Transverse colon (tissue), 4 donors: ENCODE measurements at regions not wholly inside any gene's neighbourhood (a gene's known extent, or its start where the extent isn't known, plus 50 kb on each side); places are given as distances from the start of the nearest gene placed in this dataset.

Experiments used
- DNase-seq: peaks from one replicate; pipeline ENCODE4 v3.0.0-alpha.2; 2019
- H3K27ac ChIP-seq, 4 donors: fragments of 200-600 bp; sonication (generic); 2 replicates each; pipeline ENCODE4 v1.5.1; 2016 to 2018; ENCODE audit warnings: inconsistent platforms in 4 of 4
- H3K27me3 ChIP-seq: fragments of 200-600 bp; sonication (generic); 2 replicates; pipeline ENCODE4 v1.5.1; 2017; ENCODE audit warnings: inconsistent platforms
- H3K36me3 ChIP-seq, 4 donors: fragments of 200-600 bp; sonication (generic); 2 replicates each; pipeline ENCODE4 v1.5.1; 2017 to 2019; ENCODE audit warnings: inconsistent platforms in 4 of 4
- H3K4me1 ChIP-seq, 4 donors: fragments of 200-600 bp; sonication (generic); 2 replicates each; pipeline ENCODE4 v1.5.1; 2017 to 2020; ENCODE audit warnings: inconsistent platforms in 4 of 4
- H3K4me3 ChIP-seq, 4 donors: fragments of 200-600 bp; sonication (generic); 1 replicate in 1 of 4; 2 replicates in 3 of 4; pipeline versions ENCODE4 v1.5.1 to v1.6.1; 2017 to 2019; ENCODE audit warnings: inconsistent platforms in 4 of 4
- H3K9me3 ChIP-seq, 2 donors: fragments of 200-600 bp; sonication (generic); 2 replicates each; pipeline ENCODE4 v1.5.1; 2017 to 2019; ENCODE audit warnings: inconsistent platforms in 2 of 2
- EP300 ChIP-seq: sonication (generic); formaldehyde crosslinking; IDR thresholded peaks from one replicate; pipeline ENCODE4 v1.6.1; 2017; ENCODE audit warnings: antibody characterized with exemption, low read depth
- POLR2A ChIP-seq: fragments of 450-650 bp; IDR thresholded peaks from one replicate; pipeline ENCODE4 v1.6.1; 2016; ENCODE audit warnings: antibody characterized with exemption, mild to moderate bottlenecking, moderate library complexity
- POLR2AphosphoS5 ChIP-seq, 3 donors: sonication (generic); formaldehyde crosslinking; IDR thresholded peaks; one replicate each; pipeline ENCODE4 v1.6.1; 2016; ENCODE audit warnings: antibody characterized with exemption in 3 of 3
- WGBS, 2 donors: methylation state at CpG; one replicate each; pipeline ENCODE4 v1.1.5; 2018; ENCODE audit warnings: low coverage in 1 of 2; 5-methylcytosine and 5-hydroxymethylcytosine counted together
- in situ Hi-C, 4 donors: fragments of 200-750 bp; cut with MboI; loops; one replicate each; pipeline versions ENCODE4 v1.15.0 to v1.15.1; 2017; ENCODE audit warnings: low sequenced_read_pairs in 3 of 4, low pct_ligation_motif_present in 1 of 4, low pct_unique_long_range_greater_than_20kb in 1 of 4
- intact Hi-C: fragments of 100-400 bp; cut with DNase I; formaldehyde crosslinking; loops from one replicate; pipeline ENCODE4 v1.15.1; 2023; ENCODE audit warnings: low total_unique reads
- TF ChIP-seq, protein P1 (sequence below), 5 experiments: fragments of 200-600 bp in 3 of 5; fragments of 450-650 bp in 2 of 5; sonication (generic) in 3 of 5; IDR thresholded peaks; 1 replicate in 2 of 5; 2 replicates in 3 of 5; pipeline ENCODE4 v1.5.1; 2016 to 2017; ENCODE audit warnings: antibody characterized with exemption in 5 of 5, inconsistent platforms in 3 of 5, mild to moderate bottlenecking in 2 of 5, moderate library complexity in 1 of 5

- in situ Hi-C loops = no loop called here
- TF ChIP-seq POLR2AphosphoS5 (IDR thresholded peaks at IDR 0.05) (no peak), POLR2A (no peak), EP300 (no peak)
- TF ChIP-seq, protein P1, sequence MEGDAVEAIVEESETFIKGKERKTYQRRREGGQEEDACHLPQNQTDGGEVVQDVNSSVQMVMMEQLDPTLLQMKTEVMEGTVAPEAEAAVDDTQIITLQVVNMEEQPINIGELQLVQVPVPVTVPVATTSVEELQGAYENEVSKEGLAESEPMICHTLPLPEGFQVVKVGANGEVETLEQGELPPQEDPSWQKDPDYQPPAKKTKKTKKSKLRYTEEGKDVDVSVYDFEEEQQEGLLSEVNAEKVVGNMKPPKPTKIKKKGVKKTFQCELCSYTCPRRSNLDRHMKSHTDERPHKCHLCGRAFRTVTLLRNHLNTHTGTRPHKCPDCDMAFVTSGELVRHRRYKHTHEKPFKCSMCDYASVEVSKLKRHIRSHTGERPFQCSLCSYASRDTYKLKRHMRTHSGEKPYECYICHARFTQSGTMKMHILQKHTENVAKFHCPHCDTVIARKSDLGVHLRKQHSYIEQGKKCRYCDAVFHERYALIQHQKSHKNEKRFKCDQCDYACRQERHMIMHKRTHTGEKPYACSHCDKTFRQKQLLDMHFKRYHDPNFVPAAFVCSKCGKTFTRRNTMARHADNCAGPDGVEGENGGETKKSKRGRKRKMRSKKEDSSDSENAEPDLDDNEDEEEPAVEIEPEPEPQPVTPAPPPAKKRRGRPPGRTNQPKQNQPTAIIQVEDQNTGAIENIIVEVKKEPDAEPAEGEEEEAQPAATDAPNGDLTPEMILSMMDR (IDR thresholded peaks at IDR 0.05) = no peak
- intact Hi-C loops = no loop called here
- Histone ChIP-seq H3K27me3 (no peaks in the 10 kb centered on the region), H3K36me3 (no peaks in the 10 kb centered on the region), H3K4me3 (no peak overlapping the region), H3K9me3 (no peaks in the 10 kb centered on the region), H3K4me1 (no peaks in the 10 kb centered on the region), H3K27ac (no peak overlapping the region)
- DNase-seq = no peak
- 13 to 44% methylated on average over 1 of the region's 1 CpG for WGBS, 2 donors
Observed at GRCh38 chr11:39462506-39462905, 1996.9 kb downstream of the LRRC4C start.

- no peak for DNase-seq
- in situ Hi-C loops (no loop called here), intact Hi-C loops (no loop called here)
- no peak overlapping the region for H3K4me3 ChIP-seq
- H3K27ac ChIP-seq = no peak overlapping the region
- 31% methylated on average over 1 of the region's 1 CpG; no CpG with 5 or more reads in 1 of the 2 donors for WGBS, 2 donors
- no peaks in the 10 kb centered on the region for H3K4me1 ChIP-seq
- no peaks in the 10 kb centered on the region for H3K36me3 ChIP-seq
- H3K27me3 ChIP-seq = no peaks in the 10 kb centered on the region
- no peak for TF ChIP-seq POLR2A
- TF ChIP-seq EP300 = no peak
- TF ChIP-seq, protein P1 (IDR thresholded peaks at IDR 0.05) = no peak
- TF ChIP-seq POLR2AphosphoS5 (IDR thresholded peaks at IDR 0.05) = no peak
- H3K9me3 ChIP-seq = no peaks in the 10 kb centered on the region
Observed at GRCh38 chr11:39461066-39461465, 1998.4 kb downstream of the LRRC4C start.

DNA sequence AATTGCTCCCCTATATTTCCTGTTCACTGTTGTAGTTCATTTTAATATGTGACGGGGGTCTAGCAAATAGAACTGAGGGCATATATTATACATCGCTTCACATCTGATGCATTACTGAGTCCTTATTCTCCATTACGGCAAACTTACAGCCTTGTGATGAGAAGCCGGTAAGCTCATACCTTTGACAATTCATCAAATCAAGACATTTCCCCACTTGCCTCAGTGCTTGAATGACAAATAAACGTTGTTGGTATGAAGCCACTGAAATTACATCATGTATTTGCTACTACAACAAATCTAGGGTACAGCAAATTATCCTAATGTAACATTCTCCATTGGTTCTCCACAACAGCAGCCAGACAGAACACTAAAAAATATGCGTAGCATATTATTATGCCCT is 1999.8 kb downstream of the LRRC4C start:
- H3K9me3 ChIP-seq = no peaks in the 10 kb centered on the region
- H3K4me3 ChIP-seq = no peak overlapping the region
- no peak for DNase-seq
- no peaks in the 10 kb centered on the region for H3K27me3 ChIP-seq
- no peak overlapping the region for H3K27ac ChIP-seq
- TF ChIP-seq EP300 (no peak), POLR2A (no peak), POLR2AphosphoS5 (IDR thresholded peaks at IDR 0.05) (no peak)
- TF ChIP-seq, protein P1 (IDR thresholded peaks at IDR 0.05) = no peak
- intact Hi-C loops (no loop called here), in situ Hi-C loops (no loop called here)
- WGBS, 2 donors = 73 to 75% methylated on average over 6 of the region's 6 CpGs
- H3K4me1 ChIP-seq = no peaks in the 10 kb centered on the region
- no peaks in the 10 kb centered on the region for H3K36me3 ChIP-seq

GRCh38 chr11:39458481-39458880 is 2001.0 kb downstream of the LRRC4C start:
- DNase-seq = no peak
- Histone ChIP-seq H3K9me3 (no peaks in the 10 kb centered on the region), H3K4me3 (no peak overlapping the region), H3K27ac (no peak overlapping the region), H3K36me3 (no peaks in the 10 kb centered on the region), H3K27me3 (no peaks in the 10 kb centered on the region), H3K4me1 (no peaks in the 10 kb centered on the region)
- WGBS, 2 donors = 58 to 69% methylated on average over 2 of the region's 2 CpGs
- TF ChIP-seq POLR2AphosphoS5 (IDR thresholded peaks at IDR 0.05) (no peak), EP300 (no peak), POLR2A (no peak)
- TF ChIP-seq, protein P1 (IDR thresholded peaks at IDR 0.05) = no peak
- intact Hi-C loops (no loop called here), in situ Hi-C loops (no loop called here)
